Activated naive CD8-positive, alpha-beta T cell treated with anti-CD3 and anti-CD28 coated beads for 36 hours (primary cell): ENCODE measurements at regions not wholly inside any gene's neighbourhood (a gene's known extent, or its start where the extent isn't known, plus 50 kb on each side); places are given as distances from the start of the nearest gene placed in this dataset.

Experiments used
- DNase-seq: peaks from one replicate; pipeline ENCODE4 v3.0.0; 2021
- H3K27ac Mint-ChIP-seq: one replicate; pipeline ENCODE4 v1.8.0; 2022; ENCODE audit warnings: mild to moderate bottlenecking, moderate library complexity, mixed read lengths
- H3K27me3 Mint-ChIP-seq: one replicate; pipeline ENCODE4 v1.8.0; 2022; ENCODE audit warnings: mild to moderate bottlenecking, mixed read lengths
- H3K36me3 Mint-ChIP-seq: one replicate; pipeline ENCODE4 v1.8.0; 2021; ENCODE audit warnings: mild to moderate bottlenecking, mixed read lengths
- H3K4me1 Mint-ChIP-seq: one replicate; pipeline ENCODE4 v1.8.0; 2021; ENCODE audit warnings: mixed read lengths
- H3K4me3 Mint-ChIP-seq: one replicate; pipeline ENCODE4 v1.8.0; 2022; ENCODE audit warnings: mild to moderate bottlenecking, moderate library complexity, mixed read lengths
- H3K9me3 Mint-ChIP-seq: one replicate; pipeline ENCODE4 v1.8.0; 2022; ENCODE audit warnings: mixed read lengths

DNA sequence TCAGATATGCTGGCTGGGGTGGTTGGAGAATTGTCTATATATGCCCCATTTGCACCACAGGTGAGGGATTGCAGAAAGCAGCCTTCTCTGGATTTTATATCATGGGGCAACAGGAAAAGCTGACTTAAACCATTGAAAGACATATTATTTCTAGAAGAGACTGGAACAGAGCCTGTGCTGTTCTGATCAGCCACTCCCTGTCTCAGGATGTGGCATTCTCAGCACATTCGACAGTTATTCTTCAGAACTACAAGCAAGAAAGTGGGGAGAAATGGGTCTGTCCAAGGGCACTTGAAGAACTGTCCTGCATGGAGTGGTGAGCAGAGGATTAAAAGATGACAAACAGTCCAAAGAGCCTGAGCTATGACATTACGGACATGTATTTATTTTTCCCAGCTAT is 67.8 kb upstream of the EPHA5 start:
- Mint-ChIP-seq H3K9me3 (peaks cover 4% of the 10 kb centered on the region), H3K36me3 (no peaks in the 10 kb centered on the region), H3K4me3 (no peak overlapping the region), H3K27me3 (no peaks in the 10 kb centered on the region), H3K4me1 (no peaks in the 10 kb centered on the region), H3K27ac (no peak overlapping the region)
- DNase-seq = no peak

DNA sequence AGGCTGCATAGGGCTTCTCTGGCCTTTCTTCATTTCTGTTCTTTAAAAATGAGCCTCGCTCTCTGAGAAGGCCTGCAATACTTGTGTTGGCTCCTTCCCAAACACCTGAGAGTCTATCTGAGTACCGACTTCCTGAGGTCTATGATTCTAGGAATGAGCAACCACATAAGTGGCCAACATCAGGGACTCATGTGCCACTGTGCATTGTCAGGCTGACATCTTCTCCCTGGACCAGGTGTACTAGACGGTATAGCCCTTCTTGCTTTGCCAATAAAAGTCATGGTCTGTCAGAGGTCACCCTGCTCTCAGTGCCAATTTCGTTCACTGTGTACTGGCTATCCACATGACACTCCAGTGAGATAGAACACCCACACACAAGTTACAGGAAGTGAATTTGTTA is 67.4 kb upstream of the EPHA5 start:
- Mint-ChIP-seq H3K4me1 (no peaks in the 10 kb centered on the region), H3K9me3 (peaks cover 6% of the 10 kb centered on the region), H3K4me3 (no peak overlapping the region), H3K36me3 (no peaks in the 10 kb centered on the region), H3K27ac (no peak overlapping the region), H3K27me3 (no peaks in the 10 kb centered on the region)
- no peak for DNase-seq

DNA sequence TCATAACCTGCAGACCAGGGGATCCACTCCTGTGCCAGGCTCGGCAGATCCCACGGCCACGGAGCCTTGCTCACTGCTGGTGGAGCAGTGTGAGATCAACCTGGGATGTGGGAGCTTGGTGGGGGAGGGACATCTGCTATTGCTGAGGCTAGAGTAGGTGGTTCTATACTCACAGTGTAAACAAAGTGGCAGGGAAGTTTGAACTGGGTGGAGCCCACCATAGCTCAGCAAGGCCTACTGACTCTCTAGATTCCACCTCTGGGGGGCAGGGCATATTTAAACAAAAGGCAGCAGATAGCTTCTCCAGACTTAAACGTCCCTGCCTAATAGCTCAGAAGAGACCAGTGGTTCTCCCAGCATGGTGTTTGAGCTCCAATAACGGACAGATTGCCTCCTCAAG is 54.7 kb upstream of the EPHA5 start:
- DNase-seq = no peak
- Mint-ChIP-seq H3K9me3 (peaks cover 8% of the 10 kb centered on the region), H3K27ac (no peak overlapping the region), H3K27me3 (no peaks in the 10 kb centered on the region), H3K4me1 (no peaks in the 10 kb centered on the region), H3K36me3 (no peaks in the 10 kb centered on the region), H3K4me3 (no peak overlapping the region)
